ENCODE measurements at regions not wholly inside any gene's neighbourhood (a gene's known extent, or its start where the extent isn't known, plus 50 kb on each side); places are given as distances from the start of the nearest gene placed in this dataset.

- no peaks in the 10 kb centered on the region for H3K4me1 ChIP-seq (ENCODE audit: insufficient read depth, low read length)
- no peaks in the 10 kb centered on the region for H3K36me3 ChIP-seq (ENCODE audit: insufficient read depth, low read length)
- no peak overlapping the region for H3K4me3 ChIP-seq (ENCODE audit: low read length)
- H2AFZ ChIP-seq (ENCODE audit: low read depth, low read length) = no peak overlapping the region
- no peaks in the 10 kb centered on the region for H3K9me3 ChIP-seq (ENCODE audit: low read length)
- no peaks in the 10 kb centered on the region for H3K27me3 ChIP-seq (ENCODE audit: insufficient read depth, low read length)
Observed at GRCh38 chr5:171689853-171690417, 95.7 kb upstream of the SMIM23 start.

GRCh38 chr5:171692107-171692506 lies 93.5 kb upstream of the SMIM23 start:
- H3K4me1 ChIP-seq (ENCODE audit: insufficient read depth, low read length) = no peaks in the 10 kb centered on the region
- H2AFZ ChIP-seq (ENCODE audit: low read depth, low read length) = no peak overlapping the region
- no peak overlapping the region for H3K4me3 ChIP-seq (ENCODE audit: low read length)
- H3K36me3 ChIP-seq (ENCODE audit: insufficient read depth, low read length) = no peaks in the 10 kb centered on the region
- no peaks in the 10 kb centered on the region for H3K27me3 ChIP-seq (ENCODE audit: insufficient read depth, low read length)
- no peaks in the 10 kb centered on the region for H3K9me3 ChIP-seq (ENCODE audit: low read length)

- Histone ChIP-seq H3K4me3 (ENCODE audit: low read length) (no peak overlapping the region), H3K27me3 (ENCODE audit: insufficient read depth, low read length) (no peaks in the 10 kb centered on the region), H3K36me3 (ENCODE audit: insufficient read depth, low read length) (no peaks in the 10 kb centered on the region), H3K9me3 (ENCODE audit: low read length) (no peaks in the 10 kb centered on the region), H3K4me1 (ENCODE audit: insufficient read depth, low read length) (no peaks in the 10 kb centered on the region), H2AFZ (ENCODE audit: low read depth, low read length) (no peak overlapping the region)
Observed at GRCh38 chr5:171692936-171693335, 92.7 kb upstream of the SMIM23 start.

- H3K36me3 ChIP-seq (ENCODE audit: insufficient read depth, low read length) = no peaks in the 10 kb centered on the region
- no peaks in the 10 kb centered on the region for H3K9me3 ChIP-seq (ENCODE audit: low read length)
- H2AFZ ChIP-seq (ENCODE audit: low read depth, low read length) = no peak overlapping the region
- no peak overlapping the region for H3K4me3 ChIP-seq (ENCODE audit: low read length)
- no peaks in the 10 kb centered on the region for H3K27me3 ChIP-seq (ENCODE audit: insufficient read depth, low read length)
- H3K4me1 ChIP-seq (ENCODE audit: insufficient read depth, low read length) = no peaks in the 10 kb centered on the region
Observed at GRCh38 chr5:171693412-171693811, 92.2 kb upstream of the SMIM23 start.

GRCh38 chr5:171695804-171696203 lies 89.8 kb upstream of the SMIM23 start:
- Histone ChIP-seq H3K27me3 (ENCODE audit: insufficient read depth, low read length) (no peaks in the 10 kb centered on the region), H3K36me3 (ENCODE audit: insufficient read depth, low read length) (no peaks in the 10 kb centered on the region), H3K4me3 (ENCODE audit: low read length) (no peak overlapping the region), H2AFZ (ENCODE audit: low read depth, low read length) (no peak overlapping the region), H3K4me1 (ENCODE audit: insufficient read depth, low read length) (no peaks in the 10 kb centered on the region), H3K9me3 (ENCODE audit: low read length) (no peaks in the 10 kb centered on the region)

- Histone ChIP-seq H3K27me3 (ENCODE audit: insufficient read depth, low read length) (no peaks in the 10 kb centered on the region), H3K4me3 (ENCODE audit: low read length) (no peak overlapping the region), H3K9me3 (ENCODE audit: low read length) (no peaks in the 10 kb centered on the region), H3K4me1 (ENCODE audit: insufficient read depth, low read length) (no peaks in the 10 kb centered on the region), H2AFZ (ENCODE audit: low read depth, low read length) (no peak overlapping the region), H3K36me3 (ENCODE audit: insufficient read depth, low read length) (no peaks in the 10 kb centered on the region)
Observed at GRCh38 chr5:171697221-171698102, 88.2 kb upstream of the SMIM23 start.

- no peak overlapping the region for H2AFZ ChIP-seq (ENCODE audit: low read depth, low read length)
- no peaks in the 10 kb centered on the region for H3K9me3 ChIP-seq (ENCODE audit: low read length)
- H3K27me3 ChIP-seq (ENCODE audit: insufficient read depth, low read length) = no peaks in the 10 kb centered on the region
- H3K4me1 ChIP-seq (ENCODE audit: insufficient read depth, low read length) = no peaks in the 10 kb centered on the region
- H3K4me3 ChIP-seq (ENCODE audit: low read length) = no peak overlapping the region
- no peaks in the 10 kb centered on the region for H3K36me3 ChIP-seq (ENCODE audit: insufficient read depth, low read length)
Observed at GRCh38 chr5:171700318-171700912, 85.2 kb upstream of the SMIM23 start.

GRCh38 chr5:171701100-171701541 lies 84.5 kb upstream of the SMIM23 start:
- Histone ChIP-seq H3K27me3 (ENCODE audit: insufficient read depth, low read length) (no peaks in the 10 kb centered on the region), H2AFZ (ENCODE audit: low read depth, low read length) (no peak overlapping the region), H3K36me3 (ENCODE audit: insufficient read depth, low read length) (no peaks in the 10 kb centered on the region), H3K4me1 (ENCODE audit: insufficient read depth, low read length) (peaks cover 5% of the 10 kb centered on the region), H3K4me3 (ENCODE audit: low read length) (no peak overlapping the region), H3K9me3 (ENCODE audit: low read length) (no peaks in the 10 kb centered on the region)

GRCh38 chr5:171702135-171702770 lies 83.4 kb upstream of the SMIM23 start:
- no peak overlapping the region for H2AFZ ChIP-seq (ENCODE audit: low read depth, low read length)
- H3K27me3 ChIP-seq (ENCODE audit: insufficient read depth, low read length) = no peaks in the 10 kb centered on the region
- no peak overlapping the region for H3K4me3 ChIP-seq (ENCODE audit: low read length)
- no peaks in the 10 kb centered on the region for H3K36me3 ChIP-seq (ENCODE audit: insufficient read depth, low read length)
- peaks cover 2% of the 10 kb centered on the region for H3K9me3 ChIP-seq (ENCODE audit: low read length)
- H3K4me1 ChIP-seq (ENCODE audit: insufficient read depth, low read length) = peaks cover 6% of the 10 kb centered on the region

- no peak overlapping the region for H2AFZ ChIP-seq (ENCODE audit: low read depth, low read length)
- H3K9me3 ChIP-seq (ENCODE audit: low read length) = peaks cover 2% of the 10 kb centered on the region
- H3K27me3 ChIP-seq (ENCODE audit: insufficient read depth, low read length) = no peaks in the 10 kb centered on the region
- no peak overlapping the region for H3K4me3 ChIP-seq (ENCODE audit: low read length)
- peaks cover 6% of the 10 kb centered on the region for H3K4me1 ChIP-seq (ENCODE audit: insufficient read depth, low read length)
- no peaks in the 10 kb centered on the region for H3K36me3 ChIP-seq (ENCODE audit: insufficient read depth, low read length)
Observed at GRCh38 chr5:171703146-171703545, 82.5 kb upstream of the SMIM23 start.

GRCh38 chr5:171705036-171705435 lies 80.6 kb upstream of the SMIM23 start:
- H3K36me3 ChIP-seq (ENCODE audit: insufficient read depth, low read length) = no peaks in the 10 kb centered on the region
- H3K4me3 ChIP-seq (ENCODE audit: low read length) = no peak overlapping the region
- peaks cover 9% of the 10 kb centered on the region for H3K4me1 ChIP-seq (ENCODE audit: insufficient read depth, low read length)
- no peaks in the 10 kb centered on the region for H3K27me3 ChIP-seq (ENCODE audit: insufficient read depth, low read length)
- H3K9me3 ChIP-seq (ENCODE audit: low read length) = peaks cover 2% of the 10 kb centered on the region
- no peak overlapping the region for H2AFZ ChIP-seq (ENCODE audit: low read depth, low read length)

- Histone ChIP-seq H3K27me3 (ENCODE audit: insufficient read depth, low read length) (no peaks in the 10 kb centered on the region), H2AFZ (ENCODE audit: low read depth, low read length) (no peak overlapping the region), H3K4me3 (ENCODE audit: low read length) (no peak overlapping the region), H3K9me3 (ENCODE audit: low read length) (peaks cover 2% of the 10 kb centered on the region), H3K4me1 (ENCODE audit: insufficient read depth, low read length) (peaks cover 14% of the 10 kb centered on the region), H3K36me3 (ENCODE audit: insufficient read depth, low read length) (no peaks in the 10 kb centered on the region)
Observed at GRCh38 chr5:171705830-171706468, 79.7 kb upstream of the SMIM23 start.
